ENCODE measurements at regions not wholly inside any gene's neighbourhood (a gene's known extent, or its start where the extent isn't known, plus 50 kb on each side); places are given as distances from the start of the nearest gene placed in this dataset.

GRCh38 chr18:2303517-2304238, 267.6 kb downstream of the METTL4 start:
- no peak for DNase-seq (ENCODE audit: low read depth in 2 of 2)

GRCh38 chr18:2304378-2305175, 266.7 kb downstream of the METTL4 start:
- DNase-seq (ENCODE audit: low read depth in 2 of 2), result no peak

GRCh38 chr18:2306606-2307005, 264.7 kb downstream of the METTL4 start:
- DNase-seq (ENCODE audit: low read depth in 2 of 2), result no peak

- no peak for DNase-seq (ENCODE audit: low read depth in 2 of 2)
Measured at GRCh38 chr18:2310886-2311285, 260.4 kb downstream of the METTL4 start.

- no peak for DNase-seq (ENCODE audit: low read depth in 2 of 2)
Measured at GRCh38 chr18:2312440-2312839, 258.9 kb downstream of the METTL4 start.

- DNase-seq (ENCODE audit: low read depth in 2 of 2), result no peak
Measured at GRCh38 chr18:2313332-2313731, 258.0 kb downstream of the METTL4 start.

GRCh38 chr18:2316082-2316750, 255.1 kb downstream of the METTL4 start:
- no peak for DNase-seq (ENCODE audit: low read depth in 2 of 2)

GRCh38 chr18:2316751-2317696, 254.3 kb downstream of the METTL4 start:
- DNase-seq (ENCODE audit: low read depth in 2 of 2), result no peak

GRCh38 chr18:2324459-2324858, 246.8 kb downstream of the METTL4 start:
- no peak for DNase-seq (ENCODE audit: low read depth in 2 of 2)

GRCh38 chr18:2325308-2325849, 245.9 kb downstream of the METTL4 start:
- no peak for DNase-seq (ENCODE audit: low read depth in 2 of 2)

GRCh38 chr18:2325933-2326332, 245.4 kb downstream of the METTL4 start:
- DNase-seq (ENCODE audit: low read depth in 2 of 2), result no peak

- DNase-seq (ENCODE audit: low read depth in 2 of 2), result no peak
Measured at GRCh38 chr18:2326999-2327398, 244.3 kb downstream of the METTL4 start.

- no peak for DNase-seq (ENCODE audit: low read depth in 2 of 2)
Measured at GRCh38 chr18:2330764-2331163, 240.5 kb downstream of the METTL4 start.

GRCh38 chr18:2331491-2331890, 239.8 kb downstream of the METTL4 start:
- no peak for DNase-seq (ENCODE audit: low read depth in 2 of 2)

GRCh38 chr18:2336690-2337392, 234.5 kb downstream of the METTL4 start:
- no peak for DNase-seq (ENCODE audit: low read depth in 2 of 2)

- peak in 1 of 2 experiments; percentile 2 for DNase-seq (ENCODE audit: low read depth in 2 of 2)
Measured at GRCh38 chr18:2337552-2338141, 233.7 kb downstream of the METTL4 start.

GRCh38 chr18:2338601-2339000, 232.7 kb downstream of the METTL4 start:
- no peak for DNase-seq (ENCODE audit: low read depth in 2 of 2)

- no peak for DNase-seq (ENCODE audit: low read depth in 2 of 2)
Measured at GRCh38 chr18:2340335-2340734, 231.0 kb downstream of the METTL4 start.

- DNase-seq (ENCODE audit: low read depth in 2 of 2), result no peak
Measured at GRCh38 chr18:2348003-2348402, 223.3 kb downstream of the METTL4 start.

All from fibroblast of skin of left biceps (primary cell).